HepG2 (cell line): ENCODE measurements at regions not wholly inside any gene's neighbourhood (a gene's known extent, or its start where the extent isn't known, plus 50 kb on each side); places are given as distances from the start of the nearest gene placed in this dataset.

Source experiments
- CREB1 ChIP-seq, 2 experiments: fragments of 450-650 bp in 1 of 2; IDR thresholded peaks; 2 replicates each; pipeline ENCODE4 v1.6.1; 2016 to 2017; ENCODE audit warnings: control low read depth in 1 of 2, mild to moderate bottlenecking in 1 of 2, missing compliant biosample characterization in 1 of 2, missing genetic modification characterization in 1 of 2
- CTCF ChIP-seq: sonication (generic); formaldehyde crosslinking; IDR thresholded peaks from 2 replicates; pipeline ENCODE4 v1.5.0; 2020; ENCODE audit warnings: mild to moderate bottlenecking, missing genetic modification reagents, moderate library complexity
- EP300 ChIP-seq, 3 experiments: sonication (generic) in 1 of 3; formaldehyde crosslinking in 1 of 3; IDR thresholded peaks; 2 replicates each; pipeline versions ENCODE4 v1.5.1 to v1.6.1; 2011 to 2020; ENCODE audit warnings: low read depth in 2 of 3, low read length in 2 of 3, borderline replicate concordance in 1 of 3, improper control_type of control experiment in 1 of 3, mild to moderate bottlenecking in 1 of 3, missing genetic modification reagents in 1 of 3, moderate library complexity in 1 of 3
- ESRRA ChIP-seq: sonication (generic); formaldehyde crosslinking; IDR thresholded peaks from 2 replicates; pipeline ENCODE4 v1.5.1; 2020; ENCODE audit warnings: mild to moderate bottlenecking, low read depth, missing genetic modification reagents
- GABPA ChIP-seq, 2 experiments: IDR thresholded peaks; 2 replicates each; pipeline ENCODE4 v1.6.1; 2011 to 2016; ENCODE audit warnings: low read depth in 2 of 2, low read length in 1 of 2, missing biosample characterization in 1 of 2, missing genetic modification characterization in 1 of 2
- GATAD2A ChIP-seq: IDR thresholded peaks from 2 replicates; pipeline ENCODE4 v1.6.1; 2016
- PATZ1 ChIP-seq: sonication (generic); formaldehyde crosslinking; IDR thresholded peaks from 2 replicates; pipeline ENCODE4 v1.4.0; 2020; ENCODE audit warnings: missing genetic modification reagents
- PHF20 ChIP-seq: sonication (generic); formaldehyde crosslinking; IDR thresholded peaks from 2 replicates; pipeline ENCODE4 v1.5.0; 2020; ENCODE audit warnings: mild to moderate bottlenecking, missing genetic modification reagents
- SRSF4 ChIP-seq: fragments of 200-400 bp; formaldehyde crosslinking; IDR thresholded peaks from one replicate; pipeline ENCODE4 v1.6.1; 2018; ENCODE audit warnings: mild to moderate bottlenecking, low read depth, low read length, moderate library complexity; ENCODE audit not compliant: poor library complexity, severe bottlenecking
- ZFP36 ChIP-seq: fragments of 150-350 bp; IDR thresholded peaks from 2 replicates; pipeline ENCODE4 v1.6.1; 2018; ENCODE audit warnings: borderline replicate concordance, low read length, low read depth; ENCODE audit not compliant: partially characterized antibody
- ZKSCAN1 ChIP-seq: fragments of 150-350 bp; IDR thresholded peaks from 2 replicates; pipeline ENCODE4 v1.6.1; 2014; ENCODE audit warnings: low read length
- ZNF572 ChIP-seq: sonication (generic); formaldehyde crosslinking; IDR thresholded peaks from 2 replicates; pipeline ENCODE4 v1.5.1; 2020; ENCODE audit warnings: mild to moderate bottlenecking, missing genetic modification reagents
- ZNF816 ChIP-seq: sonication (generic); formaldehyde crosslinking; IDR thresholded peaks from 2 replicates; pipeline ENCODE4 v1.8.0; 2022; ENCODE audit warnings: missing genetic modification reagents, mild to moderate bottlenecking, borderline replicate concordance

GRCh38 chr13:82751206-82751605 lies 1131.1 kb downstream of the SLITRK1 start:
- TF ChIP-seq CTCF (CRISPR knock-in tag) (no peak), ZNF572 (CRISPR knock-in tag) (no peak), EP300 (IDR thresholded peaks at IDR 0.05; ENCODE audit: low read depth in 2 of 2, low read length in 2 of 2) (no peak), EP300 (CRISPR knock-in tag; IDR thresholded peaks at IDR 0.05; ENCODE audit: borderline replicate concordance) (no peak), GABPA (IDR thresholded peaks at IDR 0.05; ENCODE audit: low read depth, low read length) (no peak), GABPA (CRISPR knock-in tag; IDR thresholded peaks at IDR 0.05; ENCODE audit: low read depth) (no peak), CREB1 (IDR thresholded peaks at IDR 0.05) (no peak), CREB1 (CRISPR knock-in tag; IDR thresholded peaks at IDR 0.05) (no peak), PATZ1 (CRISPR knock-in tag) (no peak), PHF20 (no peak), ESRRA (no peak), ZNF816 (CRISPR knock-in tag) (no peak), ZFP36 (no peak), SRSF4 (no peak), ZKSCAN1 (no peak), GATAD2A (CRISPR knock-in tag) (no peak)
